ENCODE measurements at regions not wholly inside any gene's neighbourhood (a gene's known extent, or its start where the extent isn't known, plus 50 kb on each side); places are given as distances from the start of the nearest gene placed in this dataset.

DNA sequence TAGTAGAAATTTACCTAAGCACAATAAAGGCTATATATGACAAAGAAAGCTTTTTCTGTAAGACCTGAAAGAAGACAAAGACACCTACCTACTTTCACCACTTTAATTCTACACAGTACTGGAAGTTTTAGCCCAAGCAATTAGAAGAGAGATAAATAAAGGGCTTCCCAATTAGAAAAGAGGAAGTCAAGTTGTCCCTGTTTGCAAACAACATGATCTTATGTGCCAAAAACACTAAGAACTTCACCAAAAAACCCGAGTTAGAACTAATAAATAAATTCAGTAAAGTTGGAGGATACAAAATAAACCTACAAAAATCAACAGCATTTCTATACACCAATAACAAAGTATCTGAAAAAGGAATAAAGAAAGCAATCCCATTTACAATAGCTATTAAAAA lies 190.9 kb downstream of the NR2F2 start:
- Histone ChIP-seq H3K9me3 (replicated peaks; ENCODE audit: control insufficient read depth, insufficient read depth, low read depth, low read length) (no peaks in the 10 kb centered on the region; the same call in 1 of the 2 replicates), H3K79me2 (ENCODE audit: control insufficient read depth, insufficient read depth, low read length) (no peaks in the 10 kb centered on the region), H3K9me1 (ENCODE audit: control insufficient read depth, insufficient read depth, low read length) (no peaks in the 10 kb centered on the region), H3K4me2 (ENCODE audit: insufficient read depth, low read length) (no peak overlapping the region), H3K9ac (ENCODE audit: insufficient read depth in 1 of 2, low read depth in 2 of 2, low read length in 2 of 2) (no peak overlapping the region), H3K27me3 (ENCODE audit: control insufficient read depth in 2 of 2, insufficient read depth in 2 of 2, low read length in 2 of 2) (peaks cover 0 to 2% of the 10 kb centered on the region in 2 experiments; a peak in 2 of 5 replicates), H3K4me1 (replicated peaks in 1 of 2; ENCODE audit: control insufficient read depth in 2 of 2, insufficient read depth in 2 of 2, low read length in 2 of 2) (peaks cover 0 to 4% of the 10 kb centered on the region in 2 experiments; a peak in 2 of 5 replicates), H4K20me1 (replicated peaks; ENCODE audit: control insufficient read depth, insufficient read depth, low read length) (no peaks in the 10 kb centered on the region), H2AFZ (ENCODE audit: low read depth, low read length) (no peak overlapping the region), H3K4me3 (no peak overlapping the region), H3K36me3 (ENCODE audit: control insufficient read depth, insufficient read depth, low read length) (no peaks in the 10 kb centered on the region), H3K27ac (ENCODE audit: extremely low read depth, low read depth, low read length) (no peak overlapping the region)
- in situ Hi-C loops (cut with MboI) (no loop called here), intact Hi-C loops (cut with micrococcal nuclease) (no loop called here)
- DNase-seq (ENCODE audit: extremely low read depth in 1 of 4, low spot score in 3 of 4) (no peak), ATAC-seq (no peak), FAIRE-seq (no peak)
- POLR2A ChIA-PET = interaction anchor here (0.6 to 1.0 kb wide), 2 partner anchors 9 to 1828 kb away, joined by 3 to 4 read pairs; no protein-coding TSS in a partner anchor
- no TSS peak for BruUV-seq (replicated peaks)
- CTCF ChIA-PET (ENCODE audit: low intra/inter-chr PET ratio) = no interaction called here
- TF ChIP-seq SPI1 (IDR thresholded peaks at IDR 0.05; ENCODE audit: borderline replicate concordance, low read depth, low read length) = peak; percentile 56; the same call in 1 of the 2 replicates
- TF ChIP-seq, protein P1, sequence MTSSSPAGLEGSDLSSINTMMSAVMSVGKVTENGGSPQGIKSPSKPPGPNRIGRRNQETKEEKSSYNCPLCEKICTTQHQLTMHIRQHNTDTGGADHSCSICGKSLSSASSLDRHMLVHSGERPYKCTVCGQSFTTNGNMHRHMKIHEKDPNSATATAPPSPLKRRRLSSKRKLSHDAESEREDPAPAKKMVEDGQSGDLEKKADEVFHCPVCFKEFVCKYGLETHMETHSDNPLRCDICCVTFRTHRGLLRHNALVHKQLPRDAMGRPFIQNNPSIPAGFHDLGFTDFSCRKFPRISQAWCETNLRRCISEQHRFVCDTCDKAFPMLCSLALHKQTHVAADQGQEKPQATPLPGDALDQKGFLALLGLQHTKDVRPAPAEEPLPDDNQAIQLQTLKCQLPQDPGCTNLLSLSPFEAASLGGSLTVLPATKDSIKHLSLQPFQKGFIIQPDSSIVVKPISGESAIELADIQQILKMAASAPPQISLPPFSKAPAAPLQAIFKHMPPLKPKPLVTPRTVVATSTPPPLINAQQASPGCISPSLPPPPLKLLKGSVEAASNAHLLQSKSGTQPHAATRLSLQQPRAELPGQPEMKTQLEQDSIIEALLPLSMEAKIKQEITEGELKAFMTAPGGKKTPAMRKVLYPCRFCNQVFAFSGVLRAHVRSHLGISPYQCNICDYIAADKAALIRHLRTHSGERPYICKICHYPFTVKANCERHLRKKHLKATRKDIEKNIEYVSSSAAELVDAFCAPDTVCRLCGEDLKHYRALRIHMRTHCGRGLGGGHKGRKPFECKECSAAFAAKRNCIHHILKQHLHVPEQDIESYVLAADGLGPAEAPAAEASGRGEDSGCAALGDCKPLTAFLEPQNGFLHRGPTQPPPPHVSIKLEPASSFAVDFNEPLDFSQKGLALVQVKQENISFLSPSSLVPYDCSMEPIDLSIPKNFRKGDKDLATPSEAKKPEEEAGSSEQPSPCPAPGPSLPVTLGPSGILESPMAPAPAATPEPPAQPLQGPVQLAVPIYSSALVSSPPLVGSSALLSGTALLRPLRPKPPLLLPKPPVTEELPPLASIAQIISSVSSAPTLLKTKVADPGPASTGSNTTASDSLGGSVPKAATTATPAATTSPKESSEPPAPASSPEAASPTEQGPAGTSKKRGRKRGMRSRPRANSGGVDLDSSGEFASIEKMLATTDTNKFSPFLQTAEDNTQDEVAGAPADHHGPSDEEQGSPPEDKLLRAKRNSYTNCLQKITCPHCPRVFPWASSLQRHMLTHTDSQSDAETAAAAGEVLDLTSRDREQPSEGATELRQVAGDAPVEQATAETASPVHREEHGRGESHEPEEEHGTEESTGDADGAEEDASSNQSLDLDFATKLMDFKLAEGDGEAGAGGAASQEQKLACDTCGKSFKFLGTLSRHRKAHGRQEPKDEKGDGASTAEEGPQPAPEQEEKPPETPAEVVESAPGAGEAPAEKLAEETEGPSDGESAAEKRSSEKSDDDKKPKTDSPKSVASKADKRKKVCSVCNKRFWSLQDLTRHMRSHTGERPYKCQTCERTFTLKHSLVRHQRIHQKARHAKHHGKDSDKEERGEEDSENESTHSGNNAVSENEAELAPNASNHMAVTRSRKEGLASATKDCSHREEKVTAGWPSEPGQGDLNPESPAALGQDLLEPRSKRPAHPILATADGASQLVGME (CRISPR knock-in tag; IDR thresholded peaks at IDR 0.05) = no peak
- TF ChIP-seq, protein P2, sequence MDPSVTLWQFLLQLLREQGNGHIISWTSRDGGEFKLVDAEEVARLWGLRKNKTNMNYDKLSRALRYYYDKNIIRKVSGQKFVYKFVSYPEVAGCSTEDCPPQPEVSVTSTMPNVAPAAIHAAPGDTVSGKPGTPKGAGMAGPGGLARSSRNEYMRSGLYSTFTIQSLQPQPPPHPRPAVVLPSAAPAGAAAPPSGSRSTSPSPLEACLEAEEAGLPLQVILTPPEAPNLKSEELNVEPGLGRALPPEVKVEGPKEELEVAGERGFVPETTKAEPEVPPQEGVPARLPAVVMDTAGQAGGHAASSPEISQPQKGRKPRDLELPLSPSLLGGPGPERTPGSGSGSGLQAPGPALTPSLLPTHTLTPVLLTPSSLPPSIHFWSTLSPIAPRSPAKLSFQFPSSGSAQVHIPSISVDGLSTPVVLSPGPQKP (CRISPR knock-in tag; IDR thresholded peaks at IDR 0.05) = no peak
- WGBS (ENCODE audit: insufficient coverage, low coverage, missing lambda C conversion rate) = 0% methylated on average over 1 of the region's 1 CpG

Measured in K562 (cell line).